Astrocyte (in vitro differentiated cells and primary cell): ENCODE measurements at regions not wholly inside any gene's neighbourhood (a gene's known extent, or its start where the extent isn't known, plus 50 kb on each side); places are given as distances from the start of the nearest gene placed in this dataset.
"Not testable (repeated sequence)": the region's sequence is repeated elsewhere in the genome, so short reads cannot be mapped to it uniquely, and the experiment has no call there.

ENCODE experiments used
- DNase-seq: peaks from one replicate; pipeline ENCODE4 v3.0.0-alpha.2; 2010; ENCODE audit warnings: low read depth
- FAIRE-seq: peaks from 2 replicates; lab custom pipeline; 2011; peaks lifted over from hg19 to GRCh38; lab: Jason Lieb, UNC
- H2AFZ ChIP-seq: 2 replicates; pipeline ENCODE4 v1.6.0; 2012; ENCODE audit warnings: low read depth, low read length, inconsistent platforms
- H3K27ac ChIP-seq: 2 replicates; pipeline ENCODE4 v1.5.1; 2011; ENCODE audit warnings: low read depth, low read length, inconsistent platforms
- H3K27me3 ChIP-seq: 2 replicates; pipeline ENCODE4 v1.6.0; 2011; ENCODE audit warnings: low read length, inconsistent platforms; ENCODE audit not compliant: insufficient read depth
- H3K36me3 ChIP-seq: 2 replicates; pipeline ENCODE4 v1.5.1; 2011; ENCODE audit warnings: low read length, inconsistent platforms; ENCODE audit not compliant: insufficient read depth
- H3K4me1 ChIP-seq: 2 replicates; pipeline ENCODE4 v1.5.1; 2011; ENCODE audit warnings: low read length, inconsistent platforms; ENCODE audit not compliant: insufficient read depth
- H3K4me2 ChIP-seq: 2 replicates; pipeline ENCODE4 v1.6.0; 2012; ENCODE audit warnings: low read length, inconsistent platforms
- H3K4me3 ChIP-seq: 2 replicates; pipeline ENCODE4 v1.5.1; 2011; ENCODE audit warnings: low read depth, mild to moderate bottlenecking, low read length, inconsistent platforms; ENCODE audit not compliant: insufficient read depth
- H3K79me2 ChIP-seq: 2 replicates; pipeline ENCODE4 v1.6.0; 2012; ENCODE audit warnings: mild to moderate bottlenecking, low read length, inconsistent platforms; ENCODE audit not compliant: insufficient read depth
- H3K9ac ChIP-seq: 2 replicates; pipeline ENCODE4 v1.6.0; 2012; ENCODE audit warnings: mild to moderate bottlenecking, low read length, inconsistent platforms
- H3K9me3 ChIP-seq: 2 replicates; pipeline ENCODE4 v1.5.1; 2012; ENCODE audit warnings: low read depth, mild to moderate bottlenecking, low read length, inconsistent platforms; ENCODE audit not compliant: insufficient read depth
- H4K20me1 ChIP-seq: 2 replicates; pipeline ENCODE4 v1.6.0; 2012; ENCODE audit warnings: low read length, inconsistent platforms; ENCODE audit not compliant: insufficient read depth
- H3K27ac Mint-ChIP-seq: one replicate; pipeline ENCODE4 v1.8.0; 2021; ENCODE audit warnings: mild to moderate bottlenecking, mixed read lengths; ENCODE audit not compliant: unreplicated experiment
- H3K27me3 Mint-ChIP-seq: one replicate; pipeline ENCODE4 v1.8.0; 2021; ENCODE audit warnings: low read depth, mixed read lengths; ENCODE audit not compliant: unreplicated experiment
- H3K36me3 Mint-ChIP-seq: one replicate; pipeline ENCODE4 v1.8.0; 2021; ENCODE audit warnings: low read depth, mixed read lengths; ENCODE audit not compliant: unreplicated experiment
- H3K4me1 Mint-ChIP-seq: one replicate; pipeline ENCODE4 v1.8.0; 2021; ENCODE audit warnings: low read depth, mixed read lengths; ENCODE audit not compliant: unreplicated experiment
- H3K4me3 Mint-ChIP-seq: one replicate; pipeline ENCODE4 v1.8.0; 2021; ENCODE audit warnings: mild to moderate bottlenecking, moderate library complexity, mixed read lengths; ENCODE audit not compliant: unreplicated experiment
- H3K9me3 Mint-ChIP-seq: one replicate; pipeline ENCODE4 v1.8.0; 2021; ENCODE audit warnings: mild to moderate bottlenecking, mixed read lengths; ENCODE audit not compliant: unreplicated experiment
- EZH2 ChIP-seq: IDR thresholded peaks from 2 replicates; pipeline ENCODE4 v1.6.1; 2012; ENCODE audit warnings: mild to moderate bottlenecking, low read length, inconsistent platforms; ENCODE audit not compliant: insufficient read depth
- TF ChIP-seq, protein P1 (sequence below): IDR thresholded peaks from 2 replicates; pipeline ENCODE4 v1.5.1; 2011; ENCODE audit warnings: low read depth, mild to moderate bottlenecking, inconsistent platforms, low read length, moderate library complexity; ENCODE audit not compliant: insufficient read depth

DNA sequence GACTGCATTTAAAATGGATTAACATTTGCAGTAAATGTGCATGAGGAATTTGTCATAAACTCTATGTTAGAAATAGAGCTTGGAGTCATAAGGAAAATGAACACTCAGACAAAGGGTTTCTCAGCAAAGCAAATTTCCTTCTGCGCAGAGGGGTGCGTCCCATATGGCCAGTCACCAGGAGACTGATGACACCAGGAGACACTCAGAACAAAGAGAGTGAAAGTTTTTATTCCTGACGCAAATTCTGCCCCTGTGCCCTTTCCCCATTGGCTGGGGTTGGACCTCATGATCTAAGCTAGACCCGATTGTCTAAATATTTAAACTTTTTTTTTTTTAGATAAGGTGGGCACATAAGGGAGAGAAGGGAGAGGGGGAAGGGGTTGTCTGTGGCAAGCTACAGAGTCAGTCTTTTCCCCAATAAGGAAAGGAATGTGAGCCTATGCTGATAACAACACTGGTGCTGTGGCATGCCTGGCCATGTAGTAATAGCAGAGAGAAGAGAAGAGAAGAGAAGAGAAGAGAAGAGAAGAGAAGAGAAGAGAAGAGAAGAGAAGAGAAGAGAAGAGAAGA, 202.0 kb downstream of the POM121L12 start:
- Histone ChIP-seq H3K36me3 (no peaks in the 10 kb centered on the region), H4K20me1 (no peaks in the 10 kb centered on the region), H3K9me3 (no peaks in the 10 kb centered on the region), H3K27ac (no peak overlapping the region), H3K4me3 (no peak overlapping the region), H3K27me3 (no peaks in the 10 kb centered on the region), H3K79me2 (no peaks in the 10 kb centered on the region), H2AFZ (no peak overlapping the region), H3K4me1 (no peaks in the 10 kb centered on the region), H3K4me2 (no peak overlapping the region), H3K9ac (no peak overlapping the region)
- Mint-ChIP-seq H3K4me3 (no peak overlapping the region), H3K36me3 (no peaks in the 10 kb centered on the region), H3K9me3 (no peaks in the 10 kb centered on the region), H3K27ac (peak overlapping the region; percentile 77), H3K4me1 (peaks cover 17% of the 10 kb centered on the region), H3K27me3 (no peaks in the 10 kb centered on the region)
- no peak for FAIRE-seq
- TF ChIP-seq, protein P1, sequence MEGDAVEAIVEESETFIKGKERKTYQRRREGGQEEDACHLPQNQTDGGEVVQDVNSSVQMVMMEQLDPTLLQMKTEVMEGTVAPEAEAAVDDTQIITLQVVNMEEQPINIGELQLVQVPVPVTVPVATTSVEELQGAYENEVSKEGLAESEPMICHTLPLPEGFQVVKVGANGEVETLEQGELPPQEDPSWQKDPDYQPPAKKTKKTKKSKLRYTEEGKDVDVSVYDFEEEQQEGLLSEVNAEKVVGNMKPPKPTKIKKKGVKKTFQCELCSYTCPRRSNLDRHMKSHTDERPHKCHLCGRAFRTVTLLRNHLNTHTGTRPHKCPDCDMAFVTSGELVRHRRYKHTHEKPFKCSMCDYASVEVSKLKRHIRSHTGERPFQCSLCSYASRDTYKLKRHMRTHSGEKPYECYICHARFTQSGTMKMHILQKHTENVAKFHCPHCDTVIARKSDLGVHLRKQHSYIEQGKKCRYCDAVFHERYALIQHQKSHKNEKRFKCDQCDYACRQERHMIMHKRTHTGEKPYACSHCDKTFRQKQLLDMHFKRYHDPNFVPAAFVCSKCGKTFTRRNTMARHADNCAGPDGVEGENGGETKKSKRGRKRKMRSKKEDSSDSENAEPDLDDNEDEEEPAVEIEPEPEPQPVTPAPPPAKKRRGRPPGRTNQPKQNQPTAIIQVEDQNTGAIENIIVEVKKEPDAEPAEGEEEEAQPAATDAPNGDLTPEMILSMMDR: no peak
- TF ChIP-seq EZH2: no peak
- DNase-seq: no peak

GRCh38 chr7:53238021-53238605, 202.7 kb downstream of the POM121L12 start:
- TF ChIP-seq EZH2: no peak
- TF ChIP-seq, protein P1: no peak
- H3K36me3 Mint-ChIP-seq: no peaks in the 10 kb centered on the region
- H3K9me3 Mint-ChIP-seq: no peaks in the 10 kb centered on the region
- H3K4me3 Mint-ChIP-seq: no peak overlapping the region
- Histone ChIP-seq H4K20me1 (no peaks in the 10 kb centered on the region), H3K4me1 (no peaks in the 10 kb centered on the region), H3K4me2 (no peak overlapping the region), H3K4me3 (no peak overlapping the region), H3K27me3 (no peaks in the 10 kb centered on the region), H3K27ac (no peak overlapping the region), H2AFZ (no peak overlapping the region), H3K9ac (no peak overlapping the region), H3K79me2 (no peaks in the 10 kb centered on the region), H3K36me3 (no peaks in the 10 kb centered on the region), H3K9me3 (no peaks in the 10 kb centered on the region)
- H3K27ac Mint-ChIP-seq: peak overlapping the region; percentile 41
- no peak for DNase-seq
- no peaks in the 10 kb centered on the region for H3K27me3 Mint-ChIP-seq
- FAIRE-seq: no peak
- H3K4me1 Mint-ChIP-seq: peaks cover 17% of the 10 kb centered on the region

DNA sequence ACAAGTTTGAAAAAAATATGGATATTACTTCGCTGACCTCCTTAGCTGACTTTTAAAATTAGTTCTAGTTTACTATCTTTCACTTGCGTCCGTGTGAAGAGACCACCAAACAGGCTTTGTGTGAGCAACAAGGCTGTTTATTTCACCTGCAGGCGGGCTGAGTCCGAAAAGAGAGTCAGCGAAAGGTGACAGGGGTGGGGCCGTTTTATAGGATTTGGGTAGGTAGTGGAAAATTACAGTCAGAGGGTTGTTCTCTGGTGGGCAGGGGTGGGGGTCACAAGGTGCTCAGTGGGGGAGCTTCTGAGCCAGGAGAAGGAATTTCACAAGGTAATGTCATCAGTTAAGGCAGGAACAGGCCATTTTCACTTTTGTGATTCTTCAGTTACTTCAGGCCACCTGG, 203.7 kb downstream of the POM121L12 start:
- H3K36me3 Mint-ChIP-seq, H2AFZ ChIP-seq, H3K79me2 ChIP-seq, H3K27me3 ChIP-seq, H3K36me3 ChIP-seq, H3K4me1 ChIP-seq, H3K4me3 ChIP-seq, FAIRE-seq, H4K20me1 ChIP-seq, H3K27me3 Mint-ChIP-seq, H3K9ac ChIP-seq, H3K27ac Mint-ChIP-seq, DNase-seq, H3K4me3 Mint-ChIP-seq, H3K4me2 ChIP-seq, H3K9me3 ChIP-seq, H3K27ac ChIP-seq, H3K9me3 Mint-ChIP-seq: not testable (repeated sequence)
- H3K4me1 Mint-ChIP-seq: peaks cover 17% of the 10 kb centered on the region
